NT2/D1 (cell line): ENCODE measurements at regions not wholly inside any gene's neighbourhood (a gene's known extent, or its start where the extent isn't known, plus 50 kb on each side); places are given as distances from the start of the nearest gene placed in this dataset.

ENCODE experiments used
- DNase-seq: peaks from one replicate; pipeline ENCODE4 v3.0.0-alpha.2; 2011; ENCODE audit warnings: low read depth, low spot score
- H3K27me3 ChIP-seq: 2 replicates; pipeline ENCODE4 v1.6.0; 2011; ENCODE audit warnings: mild to moderate bottlenecking; ENCODE audit not compliant: insufficient read length, insufficient read depth
- H3K36me3 ChIP-seq: 2 replicates; pipeline ENCODE4 v1.6.1; 2011; ENCODE audit warnings: mild to moderate bottlenecking, low read length, mixed read lengths; ENCODE audit not compliant: insufficient read depth, insufficient read length
- H3K4me1 ChIP-seq: 2 replicates; pipeline ENCODE4 v1.5.1; 2011; ENCODE audit not compliant: insufficient read depth, insufficient read length
- H3K4me3 ChIP-seq: 2 replicates; pipeline ENCODE4 v1.5.1; 2011; ENCODE audit warnings: low read depth; ENCODE audit not compliant: insufficient read length
- H3K9ac ChIP-seq: 2 replicates; pipeline ENCODE4 v1.6.0; 2011; ENCODE audit warnings: low read depth; ENCODE audit not compliant: insufficient read length
- H3K9me3 ChIP-seq: 2 replicates; pipeline ENCODE4 v1.5.1; 2011; ENCODE audit warnings: mild to moderate bottlenecking, low read length; ENCODE audit not compliant: insufficient read depth
- SUZ12 ChIP-seq: IDR thresholded peaks from 2 replicates; pipeline ENCODE4 v1.6.1; 2011; ENCODE audit not compliant: insufficient read length, insufficient read depth; ENCODE audit errors: extremely low read depth
- YY1 ChIP-seq: IDR thresholded peaks from 2 replicates; pipeline ENCODE4 v1.6.1; 2011; ENCODE audit not compliant: insufficient read length, insufficient read depth
- ZNF274 ChIP-seq: IDR thresholded peaks from 2 replicates; pipeline ENCODE4 v1.6.1; 2011; ENCODE audit warnings: mild to moderate bottlenecking, low read depth, low read length

GRCh38 chrX:22889819-22890218 is 109.9 kb upstream of the DDX53 start:
- Histone ChIP-seq H3K4me1 (no peaks in the 10 kb centered on the region), H3K4me3 (no peak overlapping the region), H3K9me3 (no peaks in the 10 kb centered on the region), H3K9ac (no peak overlapping the region), H3K36me3 (no peaks in the 10 kb centered on the region), H3K27me3 (no peaks in the 10 kb centered on the region)
- no peak for DNase-seq
- TF ChIP-seq SUZ12, result no peak
- TF ChIP-seq ZNF274, result no peak
- no peak for TF ChIP-seq YY1

- Histone ChIP-seq H3K36me3 (no peaks in the 10 kb centered on the region), H3K27me3 (no peaks in the 10 kb centered on the region), H3K9me3 (no peaks in the 10 kb centered on the region), H3K4me3 (no peak overlapping the region), H3K9ac (no peak overlapping the region), H3K4me1 (no peaks in the 10 kb centered on the region)
- no peak for DNase-seq
- TF ChIP-seq SUZ12, result no peak
- no peak for TF ChIP-seq YY1
These were observed 87.1 kb upstream of the DDX53 start for GRCh38 chrX:22912616-22913015.

- TF ChIP-seq SUZ12, result no peak
- no peak for TF ChIP-seq ZNF274
- TF ChIP-seq YY1, result no peak
- Histone ChIP-seq H3K4me1 (no peaks in the 10 kb centered on the region), H3K9me3 (no peaks in the 10 kb centered on the region), H3K36me3 (no peaks in the 10 kb centered on the region), H3K9ac (no peak overlapping the region), H3K4me3 (no peak overlapping the region), H3K27me3 (no peaks in the 10 kb centered on the region)
- DNase-seq, result no peak
These were observed 76.8 kb upstream of the DDX53 start for GRCh38 chrX:22922961-22923360.

- H3K4me3 ChIP-seq, result no peak overlapping the region
- TF ChIP-seq SUZ12 (no peak), YY1 (no peak), ZNF274 (no peak)
- no peaks in the 10 kb centered on the region for H3K4me1 ChIP-seq
- H3K36me3 ChIP-seq, result no peaks in the 10 kb centered on the region
- no peaks in the 10 kb centered on the region for H3K27me3 ChIP-seq
- no peak for DNase-seq
- no peaks in the 10 kb centered on the region for H3K9me3 ChIP-seq
- H3K9ac ChIP-seq, result no peak overlapping the region
These were observed 65.1 kb upstream of the DDX53 start for GRCh38 chrX:22934640-22935039.

- DNase-seq, result no peak
- TF ChIP-seq ZNF274, result no peak
- no peak for TF ChIP-seq SUZ12
- no peak for TF ChIP-seq YY1
- Histone ChIP-seq H3K36me3 (no peaks in the 10 kb centered on the region), H3K27me3 (no peaks in the 10 kb centered on the region), H3K4me3 (no peak overlapping the region), H3K4me1 (no peaks in the 10 kb centered on the region), H3K9me3 (no peaks in the 10 kb centered on the region), H3K9ac (no peak overlapping the region)
These were observed 54.8 kb upstream of the DDX53 start for GRCh38 chrX:22944945-22945344.
